Omental fat pad (tissue), 3 donors: ENCODE measurements at regions not wholly inside any gene's neighbourhood (a gene's known extent, or its start where the extent isn't known, plus 50 kb on each side); places are given as distances from the start of the nearest gene placed in this dataset.

Experiments
- ATAC-seq: fragments of 150-250 bp; one replicate; pipeline ENCODE4 v1.9.1; 2016; ENCODE audit warnings: mild to moderate bottlenecking, moderate library complexity; ENCODE audit not compliant: low FRiP score
- DNase-seq: peaks from one replicate; pipeline ENCODE4 v3.0.0-alpha.2; 2019; ENCODE audit warnings: low spot score
- TF ChIP-seq, protein P1 (sequence below), 3 donors: fragments of 450-650 bp; IDR thresholded peaks; one replicate each; pipeline ENCODE4 v1.5.1; 2016 to 2017; ENCODE audit warnings: antibody characterized with exemption in 3 of 3, mild to moderate bottlenecking in 3 of 3, moderate library complexity in 2 of 3

DNA sequence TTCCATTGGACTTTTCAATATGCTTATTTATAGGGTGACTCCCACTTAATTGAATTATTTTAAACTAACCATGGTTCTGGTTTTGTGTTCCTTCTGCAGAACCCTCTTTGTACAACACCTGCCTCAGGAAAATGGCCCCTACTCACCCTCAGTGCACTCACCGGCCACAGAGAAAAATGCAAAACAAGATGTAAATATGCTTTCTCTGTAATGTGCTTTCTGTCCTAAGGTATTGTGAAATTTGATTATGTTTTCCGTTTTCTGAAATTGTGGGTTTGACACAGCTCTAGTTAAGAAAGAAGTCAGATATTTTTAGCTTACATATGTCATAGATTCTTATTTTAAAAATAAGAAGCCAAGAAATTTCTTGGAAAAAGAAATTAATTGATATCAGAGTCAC lies 357.7 kb upstream of the SMIM21 start:
- ATAC-seq (no peak), DNase-seq (no peak)
- TF ChIP-seq, protein P1, sequence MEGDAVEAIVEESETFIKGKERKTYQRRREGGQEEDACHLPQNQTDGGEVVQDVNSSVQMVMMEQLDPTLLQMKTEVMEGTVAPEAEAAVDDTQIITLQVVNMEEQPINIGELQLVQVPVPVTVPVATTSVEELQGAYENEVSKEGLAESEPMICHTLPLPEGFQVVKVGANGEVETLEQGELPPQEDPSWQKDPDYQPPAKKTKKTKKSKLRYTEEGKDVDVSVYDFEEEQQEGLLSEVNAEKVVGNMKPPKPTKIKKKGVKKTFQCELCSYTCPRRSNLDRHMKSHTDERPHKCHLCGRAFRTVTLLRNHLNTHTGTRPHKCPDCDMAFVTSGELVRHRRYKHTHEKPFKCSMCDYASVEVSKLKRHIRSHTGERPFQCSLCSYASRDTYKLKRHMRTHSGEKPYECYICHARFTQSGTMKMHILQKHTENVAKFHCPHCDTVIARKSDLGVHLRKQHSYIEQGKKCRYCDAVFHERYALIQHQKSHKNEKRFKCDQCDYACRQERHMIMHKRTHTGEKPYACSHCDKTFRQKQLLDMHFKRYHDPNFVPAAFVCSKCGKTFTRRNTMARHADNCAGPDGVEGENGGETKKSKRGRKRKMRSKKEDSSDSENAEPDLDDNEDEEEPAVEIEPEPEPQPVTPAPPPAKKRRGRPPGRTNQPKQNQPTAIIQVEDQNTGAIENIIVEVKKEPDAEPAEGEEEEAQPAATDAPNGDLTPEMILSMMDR (IDR thresholded peaks at IDR 0.05) = no peak

DNA sequence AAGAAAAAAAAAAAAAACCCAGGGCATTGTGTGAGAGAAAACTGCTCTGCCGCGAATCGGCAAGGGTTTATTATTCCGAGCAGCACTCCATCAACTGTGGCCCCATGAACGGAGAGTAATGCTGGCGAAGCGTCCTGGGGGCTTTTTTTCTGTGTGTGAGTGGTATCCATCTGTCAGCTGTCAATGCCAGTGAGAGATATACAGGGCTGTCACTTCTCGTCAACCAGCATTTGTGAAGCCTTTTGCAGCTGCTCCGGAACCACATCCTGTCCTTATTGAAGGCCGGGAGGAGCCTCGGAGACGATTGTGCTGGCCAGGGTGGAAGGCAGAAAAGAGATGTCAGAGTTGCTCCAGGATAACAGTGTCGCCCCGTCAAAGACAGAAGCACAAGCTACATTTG lies 356.9 kb upstream of the SMIM21 start:
- TF ChIP-seq, protein P1 (IDR thresholded peaks at IDR 0.05) = no peak
- no peak for ATAC-seq
- DNase-seq = no peak

DNA sequence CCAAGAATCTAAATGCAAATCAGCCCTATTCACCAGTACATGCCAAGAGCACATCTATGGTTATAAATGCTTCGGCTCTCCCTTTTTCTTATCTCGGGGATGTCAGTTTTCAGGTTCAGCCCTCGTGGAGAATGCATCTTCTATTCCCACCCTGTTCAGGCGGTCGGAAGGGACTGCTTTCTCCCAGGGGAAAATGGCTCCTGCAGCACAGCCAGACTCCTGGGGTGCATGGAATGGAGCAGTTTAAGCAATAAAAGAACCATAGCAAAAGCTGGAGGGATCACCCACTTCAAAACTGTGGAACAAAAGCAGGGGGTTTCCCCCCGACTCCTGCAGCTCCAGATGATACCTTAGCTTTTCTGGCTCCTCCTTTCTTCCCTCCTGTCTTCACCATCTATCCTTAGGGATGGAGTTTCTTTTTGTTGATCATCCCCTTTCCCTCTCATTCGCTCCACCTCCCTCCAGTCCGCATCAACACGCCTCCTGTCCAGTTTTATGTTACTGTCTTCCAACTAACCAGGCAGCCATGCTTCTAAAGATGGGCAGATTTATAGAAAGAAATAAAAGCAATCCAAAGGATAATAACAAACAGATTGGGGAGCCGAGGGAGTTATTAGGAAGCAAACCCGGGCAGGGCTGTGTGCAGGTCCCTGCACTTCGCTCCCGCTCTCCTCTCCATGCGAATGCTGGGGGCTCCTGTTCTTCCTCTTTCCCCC lies 356.2 kb upstream of the SMIM21 start:
- ATAC-seq (no peak), DNase-seq (no peak)
- TF ChIP-seq, protein P1 (IDR thresholded peaks at IDR 0.05) = no peak

DNA sequence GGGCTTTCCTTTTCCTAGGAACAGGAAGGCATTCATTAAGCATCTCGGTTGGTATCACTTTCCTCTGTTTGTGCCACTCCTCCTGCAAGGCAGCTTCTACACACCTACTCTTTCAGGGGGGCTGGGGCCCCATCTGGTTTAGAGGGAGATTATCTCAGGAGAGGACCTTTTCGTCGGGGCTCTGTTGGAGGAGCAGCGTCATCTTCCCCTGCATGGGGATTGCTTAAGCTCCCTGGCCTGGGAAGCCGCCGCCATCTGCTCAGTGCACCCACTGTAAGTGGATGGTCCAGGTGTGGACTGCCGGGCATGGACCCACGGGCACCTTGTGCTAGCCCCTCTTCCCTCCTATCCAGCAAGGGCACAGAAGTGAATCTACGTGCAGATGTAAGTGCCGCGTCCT lies 355.3 kb upstream of the SMIM21 start:
- ATAC-seq (no peak), DNase-seq (no peak)
- TF ChIP-seq, protein P1 (IDR thresholded peaks at IDR 0.05) = no peak

DNA sequence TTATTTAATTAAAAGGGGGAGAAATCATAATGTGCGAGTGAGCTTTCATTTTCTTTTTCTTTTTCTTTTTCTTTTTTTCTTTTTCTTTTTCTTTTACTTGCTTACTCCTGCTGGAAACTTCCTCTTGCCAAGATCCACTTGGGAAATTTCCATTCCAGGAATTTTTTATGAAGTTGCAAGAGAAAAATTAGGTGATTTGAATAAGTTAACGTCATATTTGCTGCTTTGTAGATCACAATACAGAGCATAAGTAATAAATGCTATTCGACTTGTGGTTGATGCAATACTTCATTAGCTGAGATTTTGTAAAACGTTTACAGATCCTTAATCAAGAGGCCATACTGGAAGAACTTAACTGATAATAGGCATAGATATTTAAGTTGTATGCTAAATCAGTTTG lies 354.7 kb upstream of the SMIM21 start:
- DNase-seq (no peak), ATAC-seq (no peak)
- TF ChIP-seq, protein P1 (IDR thresholded peaks at IDR 0.05) = no peak

DNA sequence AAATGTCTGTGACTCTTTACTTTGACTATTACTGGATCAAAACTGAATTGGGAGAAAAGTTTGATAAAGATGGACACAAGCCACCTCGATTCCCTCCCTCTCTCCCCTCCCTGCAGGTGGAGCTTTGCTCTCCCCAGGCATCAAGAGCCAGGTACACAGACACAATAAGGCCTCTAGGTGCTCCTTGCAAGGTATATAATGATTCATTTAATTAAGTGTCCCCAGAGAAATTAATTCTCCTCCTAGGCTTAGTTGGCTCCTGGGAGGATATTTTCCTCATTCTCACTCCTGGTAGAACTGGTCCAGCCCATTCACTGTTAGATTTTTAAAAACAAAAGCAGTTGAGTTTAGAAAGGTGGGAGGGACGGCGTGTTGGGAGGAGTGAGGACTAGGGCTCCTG lies 352.4 kb upstream of the SMIM21 start:
- no peak for ATAC-seq
- DNase-seq = no peak
- TF ChIP-seq, protein P1 (IDR thresholded peaks at IDR 0.05) = no peak

DNA sequence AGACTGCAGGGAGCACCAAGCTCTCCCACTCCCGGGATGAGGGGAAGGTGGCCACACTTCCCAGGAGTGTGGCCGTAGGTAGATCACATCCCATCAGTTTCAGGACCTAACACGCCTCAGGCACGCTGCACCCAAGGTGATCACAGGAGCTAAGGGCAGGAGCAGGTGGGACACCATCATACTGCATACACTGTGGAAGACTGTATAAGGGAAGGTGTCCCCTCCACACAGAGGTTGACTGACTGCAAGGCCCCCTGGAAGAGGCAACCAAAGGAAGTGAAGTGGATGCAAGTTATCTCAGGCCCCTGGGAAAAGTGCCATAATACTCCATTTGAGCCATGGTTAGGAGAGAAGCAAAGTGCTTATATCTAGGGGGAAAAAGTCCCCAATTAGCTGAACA lies 351.9 kb upstream of the SMIM21 start:
- ATAC-seq (no peak), DNase-seq (no peak)
- TF ChIP-seq, protein P1 (IDR thresholded peaks at IDR 0.05) = no peak
